Neural cell (in vitro differentiated cells): ENCODE measurements at regions not wholly inside any gene's neighbourhood (a gene's known extent, or its start where the extent isn't known, plus 50 kb on each side); places are given as distances from the start of the nearest gene placed in this dataset.

Source experiments
- H2AFZ ChIP-seq: fragments of 200-600, 300-800 bp; sonication (generic), shearing (Covaris generic); 2 replicates; pipeline ENCODE4 v1.6.0; 2014; ENCODE audit warnings: low read depth, mild to moderate bottlenecking, antibody characterized with exemption, low read length, moderate library complexity
- H3F3A ChIP-seq: fragments of 200-600 bp; shearing (Covaris generic); 2 replicates; pipeline ENCODE4 v1.6.1; 2016; ENCODE audit warnings: mild to moderate bottlenecking, moderate library complexity, mixed read lengths, antibody characterized with exemption, low read length; ENCODE audit not compliant: insufficient read depth, poor library complexity, severe bottlenecking
- H3K27ac ChIP-seq: fragments of 200-600, 300-800 bp; sonication (generic), shearing (Covaris generic); 2 replicates; pipeline ENCODE4 v1.5.1; 2014; ENCODE audit warnings: mild to moderate bottlenecking, low read length, moderate library complexity
- H3K27me3 ChIP-seq: fragments of 300-800, 200-600 bp; sonication (generic), shearing (Covaris generic); 2 replicates; pipeline ENCODE4 v1.6.0; 2014; ENCODE audit warnings: mild to moderate bottlenecking, low read depth, low read length, moderate library complexity; ENCODE audit not compliant: insufficient read depth
- H3K36me3 ChIP-seq: fragments of 300-800, 200-600 bp; sonication (generic), shearing (Covaris generic); 2 replicates; pipeline ENCODE4 v1.5.1; 2014; ENCODE audit warnings: mild to moderate bottlenecking, antibody characterized with exemption, low read length, moderate library complexity; ENCODE audit not compliant: insufficient read depth
- H3K4me2 ChIP-seq: fragments of 300-800, 200-600 bp; sonication (generic), shearing (Covaris generic); 2 replicates; pipeline ENCODE4 v1.6.0; 2014; ENCODE audit warnings: mild to moderate bottlenecking, low read length
- H3K4me3 ChIP-seq: fragments of 300-800, 200-600 bp; sonication (generic), shearing (Covaris generic); 2 replicates; pipeline ENCODE4 v1.5.1; 2014; ENCODE audit warnings: mild to moderate bottlenecking, low read length, moderate library complexity
- H3K79me2 ChIP-seq: fragments of 200-600 bp; shearing (Covaris generic); replicated peaks from 2 replicates; pipeline ENCODE4 v1.6.0; 2014; ENCODE audit warnings: mild to moderate bottlenecking, low read length, moderate library complexity; ENCODE audit not compliant: insufficient read depth
- H3K9ac ChIP-seq: fragments of 300-800, 200-600 bp; sonication (generic), shearing (Covaris generic); 2 replicates; pipeline ENCODE4 v1.6.1; 2016; ENCODE audit warnings: mild to moderate bottlenecking, low read length, mixed read lengths
- H3K9me2 ChIP-seq: fragments of 200-600 bp; shearing (Covaris generic); 2 replicates; pipeline ENCODE4 v1.6.1; 2016; ENCODE audit warnings: mild to moderate bottlenecking, low read length, mixed read lengths; ENCODE audit not compliant: insufficient read depth
- H3K9me3 ChIP-seq: fragments of 200-600, 300-800 bp; sonication (generic), shearing (Covaris generic); 2 replicates; pipeline ENCODE4 v1.6.1; 2016; ENCODE audit warnings: mild to moderate bottlenecking, mixed run types, low read length, moderate library complexity, mixed read lengths
- H4K20me1 ChIP-seq: fragments of 200-600 bp; shearing (Covaris generic); 2 replicates; pipeline ENCODE4 v1.6.1; 2016; ENCODE audit warnings: mild to moderate bottlenecking, mixed run types; ENCODE audit not compliant: insufficient read depth
- EP300 ChIP-seq: fragments of 450-650 bp; conservative IDR thresholded peaks from 2 replicates; pipeline ENCODE4 v1.6.1; 2014; ENCODE audit warnings: antibody characterized with exemption, mild to moderate bottlenecking, moderate library complexity; ENCODE audit not compliant: poor library complexity, severe bottlenecking
- EZH2 ChIP-seq: fragments of 200-600, 300-800 bp; shearing (Covaris generic), sonication (generic); IDR thresholded peaks from 2 replicates; pipeline ENCODE4 v1.6.1; 2014; ENCODE audit warnings: antibody characterized with exemption, low read length, borderline replicate concordance, mild to moderate bottlenecking; ENCODE audit not compliant: insufficient read depth, poor library complexity, severe bottlenecking
- MXI1 ChIP-seq: fragments of 450-650 bp; conservative IDR thresholded peaks from 2 replicates; pipeline ENCODE4 v1.6.1; 2014; ENCODE audit warnings: antibody characterized with exemption, mild to moderate bottlenecking; ENCODE audit not compliant: poor library complexity, severe bottlenecking
- POLR2AphosphoS5 ChIP-seq: IDR thresholded peaks from 2 replicates; pipeline ENCODE4 v1.6.1; 2012
- RAD21 ChIP-seq: fragments of 450-650 bp; conservative IDR thresholded peaks from 2 replicates; pipeline ENCODE4 v1.6.1; 2014; ENCODE audit warnings: antibody characterized with exemption, mild to moderate bottlenecking, moderate library complexity
- REST ChIP-seq: IDR thresholded peaks from 2 replicates; pipeline ENCODE4 v1.6.1; 2012; ENCODE audit warnings: borderline replicate concordance
- SMC3 ChIP-seq: fragments of 450-650 bp; conservative IDR thresholded peaks from 2 replicates; pipeline ENCODE4 v1.6.1; 2014; ENCODE audit warnings: antibody characterized with exemption, mild to moderate bottlenecking, moderate library complexity; ENCODE audit not compliant: poor library complexity
- TAF1 ChIP-seq: IDR thresholded peaks from 2 replicates; pipeline ENCODE4 v1.6.1; 2012; ENCODE audit warnings: low read depth
- TF ChIP-seq, protein P1 (sequence below): fragments of 450-650 bp; IDR thresholded peaks from 2 replicates; pipeline ENCODE4 v1.5.1; 2014; ENCODE audit warnings: antibody characterized with exemption, mild to moderate bottlenecking, moderate library complexity; ENCODE audit not compliant: poor library complexity, severe bottlenecking

DNA sequence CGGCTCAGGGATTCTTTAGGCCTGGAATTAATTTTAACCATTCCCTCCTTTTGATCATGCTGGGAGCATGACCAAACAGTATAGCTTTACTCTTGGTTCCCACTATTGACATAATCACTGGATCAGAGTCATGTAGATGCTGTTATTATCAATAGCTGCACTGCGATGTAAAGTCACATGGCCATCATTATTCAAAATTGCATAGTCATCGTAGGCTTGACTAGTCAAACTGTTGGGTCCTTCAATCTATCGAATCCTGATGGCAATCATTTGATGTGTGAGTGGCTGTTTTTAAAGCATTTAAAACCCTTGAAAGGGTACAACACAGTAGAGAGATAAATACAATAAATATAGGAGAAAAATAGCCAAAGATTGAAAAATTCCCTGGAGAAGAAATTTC is 1194.1 kb downstream of the EFNA5 start:
- Histone ChIP-seq H3K27me3 (no peaks in the 10 kb centered on the region), H3K4me2 (no peak overlapping the region), H3F3A (no peaks in the 10 kb centered on the region), H3K4me3 (no peak overlapping the region), H3K27ac (no peak overlapping the region), H3K9me3 (no peaks in the 10 kb centered on the region), H4K20me1 (no peaks in the 10 kb centered on the region), H3K79me2 (no peaks in the 10 kb centered on the region), H2AFZ (no peak overlapping the region), H3K36me3 (no peaks in the 10 kb centered on the region), H3K9ac (no peak overlapping the region), H3K9me2 (no peaks in the 10 kb centered on the region)
- TF ChIP-seq SMC3 (no peak), RAD21 (no peak), EZH2 (no peak), MXI1 (no peak), POLR2AphosphoS5 (no peak), TAF1 (no peak), EP300 (no peak), REST (no peak)
- TF ChIP-seq, protein P1, sequence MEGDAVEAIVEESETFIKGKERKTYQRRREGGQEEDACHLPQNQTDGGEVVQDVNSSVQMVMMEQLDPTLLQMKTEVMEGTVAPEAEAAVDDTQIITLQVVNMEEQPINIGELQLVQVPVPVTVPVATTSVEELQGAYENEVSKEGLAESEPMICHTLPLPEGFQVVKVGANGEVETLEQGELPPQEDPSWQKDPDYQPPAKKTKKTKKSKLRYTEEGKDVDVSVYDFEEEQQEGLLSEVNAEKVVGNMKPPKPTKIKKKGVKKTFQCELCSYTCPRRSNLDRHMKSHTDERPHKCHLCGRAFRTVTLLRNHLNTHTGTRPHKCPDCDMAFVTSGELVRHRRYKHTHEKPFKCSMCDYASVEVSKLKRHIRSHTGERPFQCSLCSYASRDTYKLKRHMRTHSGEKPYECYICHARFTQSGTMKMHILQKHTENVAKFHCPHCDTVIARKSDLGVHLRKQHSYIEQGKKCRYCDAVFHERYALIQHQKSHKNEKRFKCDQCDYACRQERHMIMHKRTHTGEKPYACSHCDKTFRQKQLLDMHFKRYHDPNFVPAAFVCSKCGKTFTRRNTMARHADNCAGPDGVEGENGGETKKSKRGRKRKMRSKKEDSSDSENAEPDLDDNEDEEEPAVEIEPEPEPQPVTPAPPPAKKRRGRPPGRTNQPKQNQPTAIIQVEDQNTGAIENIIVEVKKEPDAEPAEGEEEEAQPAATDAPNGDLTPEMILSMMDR: no peak

DNA sequence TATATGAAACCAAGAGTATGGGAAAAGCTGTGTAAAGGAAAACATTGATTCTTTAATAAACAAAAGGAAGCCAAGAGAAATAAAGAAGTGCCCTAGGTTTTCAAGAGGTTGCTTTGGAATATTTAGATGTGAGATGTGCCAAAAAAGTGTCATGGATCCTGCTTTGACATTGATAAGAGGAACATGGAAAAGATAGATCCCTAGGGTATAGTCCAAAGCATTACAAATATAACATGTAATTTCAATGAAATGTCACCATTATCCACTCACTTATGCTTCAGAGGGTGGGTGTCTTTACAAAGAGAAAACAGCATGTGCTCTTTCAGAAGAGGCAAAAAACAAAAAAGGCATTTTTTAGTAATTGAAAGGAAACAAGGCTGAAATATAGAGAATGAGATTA is 1196.7 kb downstream of the EFNA5 start:
- no peak overlapping the region for H2AFZ ChIP-seq
- TF ChIP-seq POLR2AphosphoS5 (peak; percentile 63), MXI1 (no peak), EP300 (peak; percentile 88), RAD21 (no peak)
- H3K79me2 ChIP-seq: no peaks in the 10 kb centered on the region
- H3K27me3 ChIP-seq: no peaks in the 10 kb centered on the region
- H3K4me2 ChIP-seq: no peak overlapping the region
- H3K36me3 ChIP-seq: no peaks in the 10 kb centered on the region
- no peak overlapping the region for H3K27ac ChIP-seq
- no peak overlapping the region for H3K4me3 ChIP-seq
- H3K9me2 ChIP-seq: no peaks in the 10 kb centered on the region
- no peak overlapping the region for H3K9ac ChIP-seq
- no peaks in the 10 kb centered on the region for H3F3A ChIP-seq
- H3K9me3 ChIP-seq: no peaks in the 10 kb centered on the region
- no peaks in the 10 kb centered on the region for H4K20me1 ChIP-seq

DNA sequence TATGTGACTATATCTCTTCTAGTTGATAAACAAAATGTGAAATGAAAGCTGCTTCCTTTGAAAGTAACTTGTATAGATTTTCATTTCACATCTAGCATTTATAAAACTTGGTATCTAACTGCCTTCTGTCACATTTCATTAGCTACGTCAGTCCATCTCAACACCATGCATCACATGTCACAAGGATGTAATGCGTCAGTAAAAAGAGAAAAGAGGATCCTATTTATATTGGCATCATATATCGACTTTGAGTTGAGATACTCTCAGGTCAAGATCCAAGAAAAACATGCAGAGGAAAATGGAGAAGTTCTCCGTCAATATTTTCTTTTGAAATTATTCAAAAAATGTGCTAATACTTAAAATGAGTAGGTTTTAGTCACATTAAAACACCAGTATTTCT is 1211.2 kb downstream of the EFNA5 start:
- H3K4me2 ChIP-seq: no peak overlapping the region
- H3K4me3 ChIP-seq: no peak overlapping the region
- no peak for TF ChIP-seq RAD21
- no peak for TF ChIP-seq SMC3
- no peak for TF ChIP-seq POLR2AphosphoS5
- no peak for TF ChIP-seq EP300
- TF ChIP-seq, protein P1: no peak
- no peak for TF ChIP-seq TAF1
- TF ChIP-seq MXI1: no peak
- no peak for TF ChIP-seq EZH2
- H3K27me3 ChIP-seq: no peaks in the 10 kb centered on the region
- no peaks in the 10 kb centered on the region for H3F3A ChIP-seq
- H3K36me3 ChIP-seq: no peaks in the 10 kb centered on the region
- no peak overlapping the region for H3K9ac ChIP-seq
- no peaks in the 10 kb centered on the region for H3K9me2 ChIP-seq
- no peak overlapping the region for H2AFZ ChIP-seq
- no peaks in the 10 kb centered on the region for H4K20me1 ChIP-seq
- no peak overlapping the region for H3K27ac ChIP-seq
- H3K9me3 ChIP-seq: no peaks in the 10 kb centered on the region
- no peaks in the 10 kb centered on the region for H3K79me2 ChIP-seq
